ENCODE measurements at regions not wholly inside any gene's neighbourhood (a gene's known extent, or its start where the extent isn't known, plus 50 kb on each side); places are given as distances from the start of the nearest gene placed in this dataset.

DNA sequence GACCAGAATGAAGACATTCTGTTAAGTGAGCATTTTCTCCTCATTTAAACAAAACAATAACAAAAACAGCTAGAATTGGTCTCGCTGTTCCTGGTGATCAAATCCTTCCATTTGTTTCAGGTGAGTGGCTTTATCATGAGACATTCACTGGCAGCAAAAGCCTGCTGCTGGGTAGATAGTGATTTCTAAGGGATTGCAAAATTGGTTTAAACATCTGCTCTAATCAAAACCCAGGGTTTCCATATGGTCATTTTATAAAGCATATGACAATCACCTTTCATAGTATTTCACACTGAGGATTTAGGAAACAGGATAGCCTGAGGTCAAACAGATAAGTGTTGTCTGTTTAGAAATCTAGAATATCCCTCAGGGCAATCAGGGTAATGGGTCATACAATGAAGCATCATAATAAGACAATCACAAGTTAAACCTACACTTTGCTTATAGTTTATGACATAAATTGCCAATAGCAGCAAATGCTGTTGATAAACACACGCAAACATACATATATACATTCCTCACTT is 769.6 kb upstream of the C9orf72 start:
- TF ChIP-seq, protein P1, sequence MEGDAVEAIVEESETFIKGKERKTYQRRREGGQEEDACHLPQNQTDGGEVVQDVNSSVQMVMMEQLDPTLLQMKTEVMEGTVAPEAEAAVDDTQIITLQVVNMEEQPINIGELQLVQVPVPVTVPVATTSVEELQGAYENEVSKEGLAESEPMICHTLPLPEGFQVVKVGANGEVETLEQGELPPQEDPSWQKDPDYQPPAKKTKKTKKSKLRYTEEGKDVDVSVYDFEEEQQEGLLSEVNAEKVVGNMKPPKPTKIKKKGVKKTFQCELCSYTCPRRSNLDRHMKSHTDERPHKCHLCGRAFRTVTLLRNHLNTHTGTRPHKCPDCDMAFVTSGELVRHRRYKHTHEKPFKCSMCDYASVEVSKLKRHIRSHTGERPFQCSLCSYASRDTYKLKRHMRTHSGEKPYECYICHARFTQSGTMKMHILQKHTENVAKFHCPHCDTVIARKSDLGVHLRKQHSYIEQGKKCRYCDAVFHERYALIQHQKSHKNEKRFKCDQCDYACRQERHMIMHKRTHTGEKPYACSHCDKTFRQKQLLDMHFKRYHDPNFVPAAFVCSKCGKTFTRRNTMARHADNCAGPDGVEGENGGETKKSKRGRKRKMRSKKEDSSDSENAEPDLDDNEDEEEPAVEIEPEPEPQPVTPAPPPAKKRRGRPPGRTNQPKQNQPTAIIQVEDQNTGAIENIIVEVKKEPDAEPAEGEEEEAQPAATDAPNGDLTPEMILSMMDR (conservative IDR thresholded peaks at IDR 0.05), result no peak
- no peak for TF ChIP-seq ZFX (IDR thresholded peaks at IDR 0.05)

Measured in C4-2B (cell line).